ENCODE measurements at regions not wholly inside any gene's neighbourhood (a gene's known extent, or its start where the extent isn't known, plus 50 kb on each side); places are given as distances from the start of the nearest gene placed in this dataset.
A peak's percentile ranks its signal among the peaks of the same experiment; 100 is the strongest.

DNA sequence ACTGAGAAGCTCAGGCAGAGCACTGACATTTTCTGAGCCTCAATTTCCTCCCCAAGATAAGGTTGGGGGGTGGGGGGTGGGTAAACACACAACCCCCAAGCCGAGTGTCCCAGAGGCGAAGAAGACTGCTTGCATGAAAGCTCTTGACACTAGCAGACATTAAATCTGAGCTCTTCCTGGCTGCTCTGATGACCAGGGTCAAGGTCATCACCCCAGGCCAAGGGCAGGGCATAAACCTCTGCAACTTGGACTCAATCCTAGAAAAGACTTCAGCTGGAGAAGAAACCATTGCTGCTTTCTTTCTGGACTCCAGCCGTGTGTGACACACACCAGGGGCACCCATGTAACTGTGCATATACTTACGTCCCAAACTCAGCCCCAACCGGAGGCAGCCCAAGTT is 109.0 kb downstream of the BANF2 start (continued):
- peak; percentile 9; the same call in 1 of the 2 replicates for TF ChIP-seq PAXIP1 (CRISPR knock-in tag; conservative IDR thresholded peaks at IDR 0.05)
- TF ChIP-seq CENPT (CRISPR knock-in tag; IDR thresholded peaks at IDR 0.05; ENCODE audit: low read depth), result no peak
- TF ChIP-seq HNRNPH1 (optimal IDR thresholded peaks at IDR 0.05; ENCODE audit: low read depth, low read length), result no peak
- no peak for TF ChIP-seq ZNF260 (CRISPR knock-in tag; IDR thresholded peaks at IDR 0.05; ENCODE audit: borderline replicate concordance, low read depth)
- TF ChIP-seq HNF4G (IDR thresholded peaks at IDR 0.05; ENCODE audit: borderline replicate concordance, low read depth, low read length), result no peak
- no peak for TF ChIP-seq HNF4G (CRISPR knock-in tag; IDR thresholded peaks at IDR 0.05; ENCODE audit: borderline replicate concordance, low read depth)
- 0 out of 2 replicates have a peak, but pooled peaks have one; percentile 33 for TF ChIP-seq CHD4 (IDR thresholded peaks at IDR 0.05; ENCODE audit: borderline replicate concordance, low read length)
- TF ChIP-seq TP53 (CRISPR knock-in tag; conservative IDR thresholded peaks at IDR 0.05), result no peak
- TF ChIP-seq ZBTB21 (CRISPR knock-in tag; IDR thresholded peaks at IDR 0.05), result no peak
- TF ChIP-seq ZKSCAN1 (IDR thresholded peaks at IDR 0.05; ENCODE audit: low read length), result no peak
- TF ChIP-seq GFI1 (CRISPR knock-in tag; IDR thresholded peaks at IDR 0.05; ENCODE audit: borderline replicate concordance), result peak; percentile 89
- no peak for TF ChIP-seq ZNF224 (CRISPR knock-in tag; IDR thresholded peaks at IDR 0.05)
- TF ChIP-seq, protein P1, sequence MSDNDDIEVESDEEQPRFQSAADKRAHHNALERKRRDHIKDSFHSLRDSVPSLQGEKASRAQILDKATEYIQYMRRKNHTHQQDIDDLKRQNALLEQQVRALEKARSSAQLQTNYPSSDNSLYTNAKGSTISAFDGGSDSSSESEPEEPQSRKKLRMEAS (IDR thresholded peaks at IDR 0.05), result no peak
- no peak for TF ChIP-seq ZMYM4 (CRISPR knock-in tag; IDR thresholded peaks at IDR 0.05)
- no peak for TF ChIP-seq GATAD2A (CRISPR knock-in tag; IDR thresholded peaks at IDR 0.05)
- no peak for TF ChIP-seq NFYC (CRISPR knock-in tag; IDR thresholded peaks at IDR 0.05)
- TF ChIP-seq ZNF232 (CRISPR knock-in tag; IDR thresholded peaks at IDR 0.05; ENCODE audit: borderline replicate concordance), result no peak
- no peak for TF ChIP-seq HOXD1 (CRISPR knock-in tag; IDR thresholded peaks at IDR 0.05)
- no peak for TF ChIP-seq ZNF510 (CRISPR knock-in tag; IDR thresholded peaks at IDR 0.05; ENCODE audit: low read depth)
- TF ChIP-seq BCL6 (CRISPR knock-in tag; IDR thresholded peaks at IDR 0.05), result 0 out of 2 replicates have a peak, but pooled peaks have one; percentile 39
- TF ChIP-seq ZXDC (CRISPR knock-in tag; IDR thresholded peaks at IDR 0.05), result no peak
- TF ChIP-seq SALL1 (CRISPR knock-in tag; IDR thresholded peaks at IDR 0.05), result 0 out of 2 replicates have a peak, but pooled peaks have one; percentile 3
- TF ChIP-seq NR2F1 (CRISPR knock-in tag; IDR thresholded peaks at IDR 0.05), result peak in 1 of 2 experiments; percentile 13; a peak in 2 of 4 replicates
- TF ChIP-seq ZNF816 (CRISPR knock-in tag; IDR thresholded peaks at IDR 0.05; ENCODE audit: borderline replicate concordance), result no peak
- TF ChIP-seq ZBTB42 (CRISPR knock-in tag; IDR thresholded peaks at IDR 0.05), result no peak
- TF ChIP-seq ZNF230 (CRISPR knock-in tag; IDR thresholded peaks at IDR 0.05), result 0 out of 2 replicates have a peak, but pooled peaks have one; percentile 72
- TF ChIP-seq ZNF644 (CRISPR knock-in tag; IDR thresholded peaks at IDR 0.05; ENCODE audit: low read depth), result no peak
- TF ChIP-seq GLI4 (CRISPR knock-in tag; IDR thresholded peaks at IDR 0.05; ENCODE audit: borderline replicate concordance), result no peak

Data from HepG2 (cell line).